K562 (cell line): ENCODE measurements at regions not wholly inside any gene's neighbourhood (a gene's known extent, or its start where the extent isn't known, plus 50 kb on each side); places are given as distances from the start of the nearest gene placed in this dataset.

Experiments
- BDP1 ChIP-seq: IDR thresholded peaks from 3 replicates; pipeline ENCODE4 v1.6.1; 2011; ENCODE audit not compliant: insufficient read length, insufficient read depth
- EP400 ChIP-seq: fragments of 450-650 bp; IDR thresholded peaks from 2 replicates; pipeline ENCODE4 v1.6.1; 2017; ENCODE audit warnings: antibody characterized with exemption, mild to moderate bottlenecking, moderate library complexity
- GMEB1 ChIP-seq: fragments of 250-450 bp; sonication (Bioruptor Pico); IDR thresholded peaks from 2 replicates; pipeline ENCODE4 v1.4.0; 2020; ENCODE audit warnings: mild to moderate bottlenecking
- PREB ChIP-seq: sonication (generic); formaldehyde crosslinking; IDR thresholded peaks from 2 replicates; pipeline ENCODE4 v1.8.1; 2023; ENCODE audit warnings: mild to moderate bottlenecking, missing genetic modification reagents
- PTTG1 ChIP-seq: fragments of 450-650 bp; IDR thresholded peaks from 2 replicates; pipeline ENCODE4 v1.6.1; 2016; ENCODE audit warnings: low read depth, mild to moderate bottlenecking, missing genetic modification characterization, missing compliant biosample characterization
- TGIF2 ChIP-seq: sonication (generic); formaldehyde crosslinking; IDR thresholded peaks from 2 replicates; pipeline ENCODE4 v1.8.1; 2022; ENCODE audit warnings: mild to moderate bottlenecking, missing genetic modification reagents, moderate library complexity
- ZBTB33 ChIP-seq: sonication (generic); formaldehyde crosslinking; IDR thresholded peaks from 2 replicates; pipeline ENCODE4 v1.8.1; 2023; ENCODE audit warnings: mild to moderate bottlenecking, missing genetic modification reagents
- ZBTB40 ChIP-seq, 2 experiments: fragments of 450-650 bp in 1 of 2; sonication (generic) in 1 of 2; formaldehyde crosslinking in 1 of 2; IDR thresholded peaks; 2 replicates each; pipeline versions ENCODE4 v1.7.1 to v1.9.0; 2016 to 2022; ENCODE audit warnings: inconsistent platforms in 1 of 2, mild to moderate bottlenecking in 1 of 2, missing genetic modification reagents in 1 of 2
- ZNF263 ChIP-seq: sonication (generic); formaldehyde crosslinking; IDR thresholded peaks from 2 replicates; pipeline ENCODE4 v1.8.0; 2022; ENCODE audit warnings: mild to moderate bottlenecking, missing genetic modification reagents, borderline replicate concordance

- TF ChIP-seq ZBTB40 (IDR thresholded peaks at IDR 0.05) (no peak), ZBTB40 (CRISPR knock-in tag; IDR thresholded peaks at IDR 0.05) (no peak), ZNF263 (no peak), GMEB1 (CRISPR knock-in tag) (no peak), EP400 (no peak), PTTG1 (tag) (no peak), ZBTB33 (CRISPR knock-in tag) (no peak), PREB (CRISPR knock-in tag) (no peak), BDP1 (no peak), TGIF2 (CRISPR knock-in tag) (no peak)
Observed at GRCh38 chr6:22807261-22807660, 237.9 kb downstream of the HDGFL1 start (continued).
